RKO (cell line): ENCODE measurements at regions not wholly inside any gene's neighbourhood (a gene's known extent, or its start where the extent isn't known, plus 50 kb on each side); places are given as distances from the start of the nearest gene placed in this dataset.

Source experiments
- DNase-seq: peaks from one replicate; pipeline ENCODE4 v3.0.0-alpha.2; 2016; ENCODE audit warnings: low spot score

DNA sequence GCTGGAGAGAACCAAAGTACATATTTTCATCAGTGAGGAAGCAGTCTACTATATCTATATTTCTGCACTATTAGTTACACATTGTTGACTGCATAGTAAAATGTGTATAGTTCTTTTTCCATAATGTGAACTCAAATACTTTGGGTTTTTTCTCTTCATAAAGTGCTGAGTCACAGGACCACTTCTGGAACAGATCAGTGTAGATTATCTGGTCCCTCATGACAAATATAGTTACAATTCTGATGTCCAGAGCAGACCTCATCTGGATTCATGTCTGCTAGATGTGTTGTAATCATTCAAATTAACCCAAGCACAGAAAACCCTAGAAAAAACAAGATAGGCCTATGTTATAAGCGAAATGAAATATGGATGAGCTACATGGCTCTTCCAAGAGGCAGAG lies 171.4 kb downstream of the SUCLA2 start:
- DNase-seq: no peak

DNA sequence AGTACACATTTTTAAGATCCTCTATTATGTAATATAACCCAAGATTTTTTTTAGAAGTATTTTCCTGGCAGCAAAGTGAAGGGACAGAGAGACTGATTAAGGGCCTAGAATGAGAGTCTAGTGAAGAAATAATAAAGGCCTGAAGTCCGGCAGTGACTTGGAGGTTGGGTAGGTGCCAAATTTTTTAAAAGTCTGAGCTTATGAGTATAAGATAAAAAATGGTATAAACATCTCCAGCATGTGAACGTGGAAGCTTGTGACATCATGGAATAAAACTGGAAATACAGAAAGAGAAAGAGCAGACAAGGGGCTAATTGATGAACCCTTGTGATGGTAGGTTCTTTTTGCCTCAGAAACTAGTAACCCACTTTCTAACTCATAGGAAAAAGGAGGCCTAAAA lies 174.6 kb downstream of the SUCLA2 start:
- no peak for DNase-seq

DNA sequence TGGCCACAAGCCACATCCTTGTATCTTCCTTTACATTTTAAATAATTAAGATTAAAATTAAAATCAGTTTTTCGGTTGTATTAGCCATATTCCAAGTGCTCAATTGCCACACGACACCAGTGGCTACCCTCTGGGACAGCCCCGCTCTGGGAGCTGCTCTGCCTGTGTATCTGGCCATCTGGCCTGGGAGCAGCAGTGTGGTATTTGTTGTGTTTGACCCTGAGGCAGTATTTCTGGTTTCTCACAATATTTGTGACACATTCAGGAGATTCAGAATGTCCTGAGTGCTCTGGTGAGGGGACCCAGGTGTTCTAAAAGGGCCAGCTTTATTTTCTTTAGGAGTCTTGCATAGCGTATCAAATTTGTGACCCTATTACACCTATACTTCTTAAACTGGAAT lies 179.0 kb downstream of the SUCLA2 start:
- no peak for DNase-seq

DNA sequence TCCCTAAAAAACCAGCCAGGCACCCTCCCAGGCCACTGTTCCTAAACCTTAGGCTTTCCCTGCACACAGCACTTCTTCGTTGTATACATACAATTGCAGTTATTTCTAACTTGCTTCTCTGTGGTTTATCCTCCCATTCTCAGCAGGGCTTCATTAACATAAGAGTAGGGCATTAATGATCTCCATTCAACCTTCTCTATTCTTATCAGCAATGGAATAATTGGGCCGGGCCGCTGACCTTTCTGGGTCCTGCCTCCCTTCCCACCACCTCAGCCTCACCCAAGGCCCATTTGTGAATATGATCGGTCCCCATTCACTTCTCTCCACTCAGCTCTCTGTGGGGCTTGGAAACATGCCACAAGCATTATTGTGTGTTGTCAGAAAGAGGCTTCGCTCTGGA lies 184.2 kb downstream of the SUCLA2 start:
- no peak for DNase-seq

DNA sequence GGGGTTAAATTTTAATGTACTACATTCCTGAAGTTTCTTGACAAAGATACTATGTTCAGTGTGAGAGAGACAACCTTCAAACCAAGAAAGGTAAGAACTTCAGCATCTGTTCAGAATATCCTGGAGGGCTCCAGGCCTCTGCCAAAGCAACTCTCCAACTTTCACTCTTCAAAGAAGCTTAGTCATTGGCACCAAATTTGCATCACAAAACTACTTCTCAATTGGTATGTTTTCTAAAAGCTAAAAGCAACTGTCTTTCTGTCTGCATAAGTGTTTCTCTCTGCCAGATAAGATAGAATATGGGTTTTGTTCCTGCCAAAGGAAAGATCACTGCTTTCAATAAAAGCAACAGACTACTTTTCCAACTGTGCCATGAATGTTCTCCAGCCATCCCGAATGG lies 187.4 kb downstream of the SUCLA2 start:
- DNase-seq: no peak

DNA sequence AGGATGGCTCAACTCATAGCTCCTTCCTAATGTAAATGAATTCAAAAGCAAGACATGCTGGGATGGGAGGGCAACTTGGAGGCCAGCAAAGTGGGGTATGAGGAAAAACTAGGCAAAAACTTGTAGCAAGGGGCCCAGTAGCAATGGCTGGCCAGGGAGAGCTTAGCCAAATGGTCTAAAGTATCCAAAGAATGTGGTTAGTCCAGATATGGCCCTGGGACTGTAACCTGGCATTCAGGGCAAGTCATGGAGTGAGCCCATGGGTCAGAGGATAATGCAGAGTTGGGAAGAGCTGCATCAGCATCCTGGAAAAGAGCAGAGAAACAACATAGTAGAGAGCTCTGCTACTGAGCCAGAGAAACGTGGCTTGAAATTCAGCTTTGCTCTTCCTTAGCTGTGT lies 191.7 kb downstream of the SUCLA2 start:
- no peak for DNase-seq

DNA sequence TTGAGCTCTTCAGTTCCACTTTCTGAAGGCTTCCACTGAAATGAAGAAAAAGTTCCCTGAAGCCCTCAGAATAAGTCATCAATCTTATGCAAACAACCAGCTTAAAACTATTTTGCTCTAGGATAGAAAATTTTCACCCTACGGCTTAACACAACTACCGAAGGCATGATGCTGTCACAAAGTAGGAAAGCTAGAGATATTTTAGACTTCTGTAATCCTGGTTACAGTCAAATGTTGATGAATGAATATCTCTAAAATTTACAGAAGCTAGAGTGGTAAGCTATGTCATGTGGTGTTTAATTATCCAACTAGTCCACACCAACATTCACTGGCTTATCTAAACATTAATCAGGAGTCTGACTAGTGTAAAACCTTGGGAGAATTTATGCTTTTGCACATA lies 197.9 kb downstream of the SUCLA2 start:
- DNase-seq: no peak

DNA sequence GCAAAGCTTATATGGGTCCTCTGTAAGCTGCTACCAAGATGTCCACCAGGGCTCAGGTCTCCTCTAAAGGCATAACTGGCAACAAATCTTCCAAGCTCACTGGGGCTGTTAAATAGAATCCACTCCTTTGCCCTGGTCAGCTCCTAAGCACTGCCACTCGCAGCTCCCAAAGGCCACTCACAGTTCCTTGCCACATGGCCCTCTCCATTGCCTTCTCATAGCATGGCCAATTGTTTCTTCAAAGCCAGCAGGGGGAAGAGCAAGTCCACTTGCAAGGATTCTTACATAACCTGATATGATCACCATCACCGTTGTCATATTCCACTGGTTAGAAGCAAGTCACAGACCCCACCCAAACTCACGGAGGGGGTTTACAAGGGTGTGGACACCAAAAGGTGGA lies 199.5 kb downstream of the SUCLA2 start:
- no peak for DNase-seq

DNA sequence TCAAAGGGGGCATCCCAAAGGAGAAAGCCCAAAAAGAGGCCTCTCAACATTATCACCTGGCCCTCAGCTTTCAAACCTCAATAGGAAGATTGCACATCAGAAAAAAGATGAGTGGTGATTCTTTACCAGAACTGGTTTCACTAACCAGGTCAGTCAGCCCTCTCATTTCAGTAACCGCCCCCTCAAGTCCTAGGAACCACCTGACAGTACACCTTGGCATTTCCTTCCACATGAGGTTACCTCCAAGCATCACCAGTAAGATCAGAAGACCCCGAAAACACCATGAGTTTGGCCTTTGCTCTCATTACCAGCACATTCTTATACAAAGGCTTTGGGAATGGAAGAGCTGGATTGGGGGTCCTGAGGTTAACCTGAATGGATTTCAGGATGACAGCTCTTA lies 200.5 kb downstream of the SUCLA2 start:
- DNase-seq: no peak

DNA sequence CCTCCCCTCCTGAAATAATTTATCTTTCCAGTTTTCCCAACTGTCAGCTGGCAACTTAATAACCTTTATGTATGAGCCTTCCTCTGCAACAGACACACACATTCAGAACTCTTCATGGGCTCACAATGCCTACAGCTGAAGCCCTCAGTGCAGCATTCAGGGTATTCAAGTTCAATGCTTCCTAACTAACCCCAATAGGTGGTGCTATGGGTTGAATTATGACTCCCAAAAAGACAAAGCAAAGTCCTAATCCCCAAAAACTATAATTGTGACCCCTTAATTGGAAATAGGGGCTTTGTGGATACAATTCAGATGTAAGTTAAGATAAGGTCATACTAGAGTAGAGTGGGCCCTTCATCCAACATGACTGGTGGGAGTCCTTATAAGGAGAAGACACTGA lies 202.2 kb downstream of the SUCLA2 start:
- DNase-seq: peak; percentile 14

DNA sequence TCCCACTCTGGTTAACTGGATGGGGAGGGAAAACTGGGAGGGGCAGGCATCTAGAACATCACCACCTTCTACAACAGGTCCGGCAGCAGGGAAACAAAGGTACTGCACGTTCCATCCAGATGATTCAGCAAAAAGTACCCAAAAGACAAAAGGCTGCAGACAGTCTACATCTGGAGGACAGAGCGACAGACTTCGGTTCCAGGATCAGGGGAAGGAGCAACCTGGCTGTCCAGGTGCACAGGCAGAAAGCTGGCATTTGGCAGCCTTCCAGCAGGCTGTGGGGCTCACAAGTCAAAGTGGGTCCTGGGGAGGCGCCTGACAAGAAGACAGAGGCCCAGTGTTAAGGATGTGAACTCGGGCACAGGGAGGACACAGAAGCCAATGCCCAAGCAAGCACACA lies 202.9 kb downstream of the SUCLA2 start:
- DNase-seq: no peak

DNA sequence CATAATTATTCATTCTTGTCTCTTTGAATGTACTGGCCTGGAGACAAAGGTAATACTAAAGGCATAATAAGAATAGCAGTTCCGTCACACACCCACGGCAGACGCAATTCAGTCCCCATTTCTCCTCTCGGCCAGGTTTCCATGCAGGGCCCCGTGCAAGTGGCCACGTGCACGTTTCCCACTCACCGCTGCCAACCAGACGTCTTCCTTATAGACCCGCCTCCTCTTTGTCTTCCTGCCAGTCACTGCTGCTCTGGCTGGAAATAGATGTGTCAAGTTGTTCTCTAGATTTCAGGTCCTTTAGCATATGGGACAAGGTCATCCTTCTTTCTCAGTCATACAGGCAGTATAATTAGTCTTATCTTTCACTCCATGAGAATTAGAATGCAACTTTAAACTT lies 204.3 kb downstream of the SUCLA2 start:
- DNase-seq: no peak

DNA sequence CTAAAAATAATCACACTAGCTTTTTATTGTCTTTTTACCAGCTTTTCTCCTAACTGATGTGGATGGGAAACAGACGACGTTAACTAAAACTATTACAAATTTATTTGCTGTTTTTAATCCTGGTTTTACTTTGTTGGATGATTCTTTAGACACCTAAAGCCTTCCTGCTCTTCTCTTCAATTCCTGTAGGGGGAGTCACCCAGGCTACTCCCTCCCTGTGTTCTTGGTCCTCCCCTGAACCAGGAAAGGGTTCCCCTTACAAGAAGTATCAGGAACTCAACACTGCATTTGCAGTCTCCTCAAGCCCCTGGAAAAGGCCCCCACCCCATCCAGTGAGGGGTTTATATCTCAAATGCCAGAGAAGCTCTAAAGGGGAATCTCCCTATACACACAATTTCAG lies 206.1 kb downstream of the SUCLA2 start:
- peak; percentile 20 for DNase-seq

DNA sequence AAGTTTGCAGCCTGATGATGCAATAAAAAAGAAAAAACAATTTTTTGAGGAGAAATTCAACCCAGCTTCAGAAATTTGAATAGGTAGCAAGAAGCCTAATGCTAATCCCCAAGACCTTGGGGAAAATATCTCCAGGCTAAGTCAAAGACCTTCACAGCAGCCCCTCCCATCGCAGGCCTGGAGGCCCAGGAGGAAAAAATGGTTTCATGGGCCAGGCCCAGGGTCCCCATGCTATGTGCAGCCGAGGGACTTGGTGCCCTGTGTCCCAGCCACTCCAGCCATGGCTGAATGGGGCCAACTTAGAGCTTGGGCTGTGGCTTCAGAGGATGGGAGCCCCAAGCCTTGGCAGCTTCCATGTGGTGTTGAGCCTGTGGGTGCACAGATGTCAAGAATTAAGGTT lies 210.3 kb downstream of the SUCLA2 start:
- no peak for DNase-seq

DNA sequence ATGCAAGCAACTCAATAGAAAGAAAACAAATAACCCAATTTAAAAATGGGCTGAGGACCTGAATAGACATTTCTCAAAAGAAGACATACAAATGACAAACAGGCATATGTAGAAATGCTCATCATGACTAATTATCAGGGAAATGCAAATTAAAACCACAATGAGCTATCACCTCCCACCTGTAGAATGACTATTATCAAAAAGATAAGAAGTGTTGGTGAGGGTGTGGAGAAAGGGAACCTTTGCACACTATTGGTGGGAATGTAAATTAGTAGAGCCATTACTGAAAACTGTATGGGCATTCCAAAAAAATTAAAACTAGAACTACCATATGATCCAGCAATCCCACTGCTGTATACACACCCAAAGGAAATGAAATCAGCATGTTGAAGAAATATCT lies 212.2 kb downstream of the SUCLA2 start:
- DNase-seq: no peak

DNA sequence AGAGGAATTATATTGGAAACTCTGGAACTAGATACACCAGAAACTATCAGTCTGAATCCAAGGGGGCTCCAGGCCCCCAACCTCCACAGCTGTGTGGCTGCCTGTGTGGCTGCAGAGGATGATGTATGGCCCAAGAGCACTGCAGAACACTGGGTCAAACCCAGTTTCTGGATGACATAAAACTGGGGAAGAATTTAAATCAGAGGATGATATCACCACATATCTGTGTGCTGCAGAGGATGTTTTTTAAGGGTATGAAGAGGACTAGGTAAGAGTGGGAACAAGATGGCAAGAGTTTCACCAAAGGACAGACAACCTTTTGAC lies 226.4 kb downstream of the SUCLA2 start:
- DNase-seq: no peak

DNA sequence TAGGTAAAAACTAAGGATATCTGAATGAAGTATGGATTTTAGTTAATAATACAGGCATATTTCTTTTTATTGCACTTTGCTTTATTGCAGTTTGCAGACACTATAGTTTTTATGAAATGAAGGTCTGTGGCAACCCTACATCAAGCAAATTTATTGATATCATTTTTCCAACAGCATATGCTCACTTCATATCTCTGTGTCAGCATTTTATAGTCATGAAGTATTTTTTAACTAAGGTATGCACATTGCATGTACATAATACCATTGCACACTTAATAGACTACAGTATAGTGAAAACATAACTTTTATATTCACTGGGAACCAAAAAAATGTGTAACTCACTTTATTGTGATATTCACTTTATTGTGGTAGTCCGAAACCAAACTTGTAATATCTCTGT lies 236.3 kb downstream of the SUCLA2 start:
- no peak for DNase-seq

DNA sequence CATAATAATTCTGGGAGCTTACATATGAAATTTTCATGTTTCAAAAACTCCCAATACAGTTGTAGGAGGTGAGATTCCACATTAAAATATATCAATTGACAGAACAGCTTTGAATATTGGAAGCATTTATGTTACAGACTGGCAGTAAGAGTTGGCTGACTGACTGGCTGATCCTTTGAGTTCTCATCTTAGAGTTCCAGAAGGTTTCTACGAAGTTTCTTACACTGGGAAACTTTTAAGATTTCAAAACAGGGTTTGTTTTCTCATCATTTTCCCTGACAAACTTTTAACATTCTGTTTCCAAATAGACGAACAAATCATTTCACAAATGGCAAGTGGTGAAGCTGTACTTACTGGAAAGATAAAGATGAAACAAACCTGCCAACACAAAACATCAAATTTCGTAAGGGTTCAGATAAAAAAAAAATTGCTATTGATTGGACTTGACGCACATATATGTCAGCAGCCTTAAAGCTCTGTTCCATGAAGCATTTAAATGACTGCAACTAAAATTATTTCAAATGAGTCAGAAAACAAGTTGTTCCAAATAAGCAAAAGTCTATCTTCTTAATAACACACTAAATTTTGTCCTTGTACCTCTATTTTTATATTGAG lies 243.5 kb downstream of the SUCLA2 start:
- no peak for DNase-seq

DNA sequence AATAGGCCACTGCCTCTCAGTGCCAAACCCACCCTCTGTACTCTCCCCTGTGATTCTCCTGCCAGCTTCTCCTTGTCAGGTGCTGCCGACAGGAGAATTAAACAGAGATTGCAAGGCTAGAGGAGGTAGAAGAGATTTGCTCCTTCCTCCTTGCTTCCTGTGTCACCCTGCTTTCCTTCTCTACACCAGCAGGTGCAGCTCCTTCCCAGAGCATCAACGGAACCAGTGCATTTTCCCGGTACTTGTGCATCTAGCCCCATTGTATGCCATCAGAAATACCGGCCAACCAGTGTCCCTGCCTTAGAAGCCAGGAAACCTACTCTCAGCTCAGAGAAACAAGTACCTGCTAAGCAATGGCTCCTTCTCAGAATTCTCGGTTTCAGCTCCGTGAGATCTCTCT lies 253.2 kb downstream of the SUCLA2 start:
- DNase-seq: no peak

DNA sequence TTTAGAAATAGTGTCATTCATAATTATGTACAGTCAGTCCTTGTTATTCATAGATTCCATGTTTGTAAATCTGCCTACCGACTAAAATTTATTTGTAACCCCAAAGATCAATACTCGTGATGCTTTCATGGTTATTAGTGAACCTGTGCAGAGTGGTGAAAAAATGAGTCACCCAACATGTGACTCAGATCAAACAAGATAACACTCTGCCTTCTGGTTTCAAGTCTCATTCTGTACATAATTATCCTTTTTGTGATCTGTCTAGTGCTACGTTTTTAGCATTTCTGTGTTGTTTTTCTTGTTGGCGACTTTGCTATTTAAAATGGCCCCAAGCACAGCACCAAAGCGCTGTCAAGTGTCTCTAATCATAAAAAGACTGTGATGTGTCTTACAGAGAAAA lies 274.7 kb downstream of the SUCLA2 start:
- DNase-seq: no peak

DNA sequence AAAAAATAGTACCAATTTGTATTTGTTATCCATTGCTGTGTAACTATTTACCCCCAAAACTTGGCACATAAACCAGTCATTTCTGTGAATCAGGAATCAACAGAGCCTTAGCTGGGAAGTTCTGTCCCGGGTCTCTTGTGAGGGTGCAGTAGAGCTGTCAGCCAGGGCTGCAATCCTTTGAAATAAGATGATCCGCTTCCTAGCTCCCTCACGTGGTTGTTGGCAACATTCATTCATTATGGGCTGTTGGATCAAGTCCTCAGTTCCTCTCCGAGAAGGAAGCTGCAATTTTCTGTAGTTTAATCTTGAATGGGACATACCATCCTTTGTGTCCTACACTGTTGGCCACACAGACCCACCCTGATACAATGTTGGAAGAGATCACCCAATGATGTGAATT lies 277.2 kb downstream of the SUCLA2 start:
- no peak for DNase-seq

DNA sequence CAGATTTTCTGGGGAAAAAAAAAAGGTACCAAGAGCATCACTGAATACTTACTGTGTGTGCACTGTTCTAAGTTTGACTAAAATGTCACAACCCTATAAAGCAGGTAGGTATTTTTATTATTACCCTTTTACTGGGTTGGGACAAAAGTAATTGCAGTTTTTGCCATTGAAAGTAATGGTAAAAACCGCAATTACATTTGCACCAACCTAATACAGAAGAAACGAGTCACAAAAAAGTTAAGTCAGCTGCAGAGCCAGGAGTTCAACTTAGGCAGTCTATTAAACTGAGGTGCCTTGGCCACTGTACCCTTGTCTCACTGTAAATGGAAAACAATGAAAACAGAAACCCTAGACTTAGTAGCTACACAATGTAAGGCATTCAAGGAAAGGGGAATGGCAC lies 281.9 kb downstream of the SUCLA2 start:
- no peak for DNase-seq

DNA sequence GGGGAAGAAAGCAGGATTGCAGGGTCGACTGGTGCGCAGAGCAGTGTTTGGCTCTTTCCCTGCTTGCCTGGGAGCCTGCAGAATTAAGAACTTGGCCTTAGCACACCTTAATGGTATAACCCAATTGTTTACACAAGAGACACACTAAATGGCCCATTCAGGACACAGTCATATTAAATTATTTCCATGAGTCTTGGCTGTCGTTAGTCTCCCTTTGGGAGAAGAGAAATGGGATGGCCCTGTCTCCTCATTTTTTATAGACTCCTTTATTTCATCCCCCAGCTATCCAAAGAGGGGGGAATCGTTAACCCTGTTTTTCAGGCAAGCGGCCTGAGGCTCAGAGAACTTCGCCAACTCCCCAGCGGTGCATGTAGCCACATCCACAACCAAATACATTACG lies 282.5 kb downstream of the SUCLA2 start:
- DNase-seq: no peak

DNA sequence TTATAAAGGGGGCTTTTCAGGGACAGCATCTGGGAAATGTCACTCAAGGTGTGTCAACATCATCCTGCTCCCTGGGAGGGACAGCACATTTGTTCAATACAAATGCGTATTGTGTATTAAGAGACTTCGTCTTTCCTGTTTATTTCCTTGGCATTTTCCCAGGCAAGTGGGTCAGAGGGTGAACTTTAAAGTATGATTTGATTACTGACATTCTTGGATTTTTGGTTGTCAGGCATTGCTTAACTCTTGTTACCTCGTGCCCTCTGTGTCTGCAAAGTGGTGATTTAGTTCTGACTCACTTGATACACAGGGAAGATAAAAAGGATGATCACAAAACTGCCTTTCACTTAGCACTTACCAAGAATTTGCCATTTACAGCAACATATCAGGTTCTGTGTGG lies 292.7 kb downstream of the SUCLA2 start:
- no peak for DNase-seq

DNA sequence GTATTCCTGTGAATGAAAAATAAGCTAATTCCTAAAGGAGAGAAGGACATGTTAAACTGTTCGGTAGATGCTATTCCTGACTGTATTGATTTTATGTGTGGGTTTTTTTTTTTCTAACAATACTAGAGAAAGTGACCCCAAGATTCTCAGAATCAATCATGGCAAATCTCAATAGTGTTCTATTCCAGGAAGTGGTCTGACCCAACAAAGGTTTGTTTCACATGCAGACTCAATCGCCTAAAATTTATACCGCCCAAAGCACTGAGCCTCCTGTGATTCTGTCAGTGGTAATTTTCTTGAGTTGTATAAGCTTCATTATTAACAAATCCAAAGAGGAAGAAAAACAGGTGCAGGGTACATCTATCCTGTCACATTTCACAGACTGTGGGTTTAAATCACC lies 293.7 kb downstream of the SUCLA2 start:
- no peak for DNase-seq
